Astrocyte of the spinal cord (primary cell): ENCODE measurements at regions not wholly inside any gene's neighbourhood (a gene's known extent, or its start where the extent isn't known, plus 50 kb on each side); places are given as distances from the start of the nearest gene placed in this dataset.

Experiments used
- DNase-seq: peaks from one replicate; pipeline ENCODE4 v3.0.0; 2011; ENCODE audit warnings: low read depth, low spot score
- H3K4me3 ChIP-seq: 2 replicates; pipeline ENCODE4 v1.5.1; 2011; ENCODE audit warnings: low read depth, mild to moderate bottlenecking, low read length, moderate library complexity
- CTCF ChIP-seq: IDR thresholded peaks from 2 replicates; pipeline ENCODE4 v1.5.1; 2012; ENCODE audit warnings: low read depth, mild to moderate bottlenecking, low read length, inconsistent platforms
- in situ Hi-C: cut with HindIII; loops from 2 replicates; pipeline ENCODE4 v1.10.0; 2017; ENCODE audit warnings: low sequenced_read_pairs

- in situ Hi-C loops = no loop called here
- no peak overlapping the region for H3K4me3 ChIP-seq
- no peak for DNase-seq
- TF ChIP-seq CTCF = no peak
Observed at GRCh38 chr6:101341926-101342325, 51.6 kb upstream of the GRIK2 start.
